NOMO-1 treated with DMSO at 0.1 percent for 48 hours (cell line): ENCODE measurements at regions not wholly inside any gene's neighbourhood (a gene's known extent, or its start where the extent isn't known, plus 50 kb on each side); places are given as distances from the start of the nearest gene placed in this dataset.

ENCODE experiments used
- DNase-seq: peaks from one replicate; lab custom pipeline; 2025; ENCODE audit not compliant: unreplicated experiment; lab: John Stamatoyannopoulos, UW

DNA sequence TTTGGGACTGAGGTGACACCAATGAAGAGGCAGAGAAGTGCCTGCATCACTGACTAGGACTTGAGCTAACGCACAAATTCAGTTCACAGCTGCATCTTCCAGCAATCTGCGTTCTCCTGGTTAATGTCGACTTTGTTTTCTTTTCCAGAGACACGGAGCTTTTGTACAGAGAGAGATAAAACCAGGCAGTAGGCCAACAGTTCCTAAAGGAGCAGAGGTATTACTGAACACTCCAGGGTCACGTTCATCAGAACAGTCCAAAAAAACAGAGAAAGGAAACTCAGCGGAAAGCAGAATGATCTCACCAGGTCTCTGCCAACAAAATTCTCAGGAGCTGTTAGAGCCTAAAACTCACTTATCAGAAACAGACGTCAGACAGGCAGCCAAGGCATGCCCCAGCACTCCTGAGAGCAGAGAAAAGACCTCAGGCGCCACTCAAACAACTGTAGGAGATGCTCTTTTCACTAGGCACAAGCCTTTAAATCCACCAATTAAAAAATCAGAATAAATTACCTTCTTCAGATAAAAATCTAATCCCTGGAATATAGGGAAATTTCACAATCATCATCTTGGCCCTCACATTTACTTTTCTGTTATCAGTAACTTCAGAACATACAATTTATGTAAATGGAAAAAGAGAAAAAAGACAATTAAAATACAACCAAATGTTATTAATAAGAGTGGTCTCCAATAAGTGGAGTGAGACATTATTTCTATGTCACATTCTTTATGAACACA is 95.9 kb upstream of the SPTBN1 start:
- DNase-seq: no peak

DNA sequence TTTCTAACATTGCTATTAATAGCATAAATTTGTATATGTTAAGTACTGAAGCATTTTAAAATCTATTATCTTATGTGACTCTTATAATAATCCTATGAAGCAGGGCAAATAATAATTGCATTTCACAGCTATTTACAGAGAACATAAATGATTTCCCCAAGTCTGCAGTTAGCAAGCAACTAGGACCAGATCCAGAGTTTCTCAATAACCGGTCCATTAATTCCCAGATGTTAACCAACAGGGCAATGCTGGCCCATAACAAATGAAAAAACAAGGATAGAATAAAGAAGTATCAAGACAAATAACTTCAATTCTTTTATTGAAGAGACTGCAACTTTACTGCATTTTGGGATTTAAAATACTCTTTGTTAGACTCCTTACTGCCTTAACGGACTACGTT is 91.7 kb upstream of the SPTBN1 start:
- no peak for DNase-seq

DNA sequence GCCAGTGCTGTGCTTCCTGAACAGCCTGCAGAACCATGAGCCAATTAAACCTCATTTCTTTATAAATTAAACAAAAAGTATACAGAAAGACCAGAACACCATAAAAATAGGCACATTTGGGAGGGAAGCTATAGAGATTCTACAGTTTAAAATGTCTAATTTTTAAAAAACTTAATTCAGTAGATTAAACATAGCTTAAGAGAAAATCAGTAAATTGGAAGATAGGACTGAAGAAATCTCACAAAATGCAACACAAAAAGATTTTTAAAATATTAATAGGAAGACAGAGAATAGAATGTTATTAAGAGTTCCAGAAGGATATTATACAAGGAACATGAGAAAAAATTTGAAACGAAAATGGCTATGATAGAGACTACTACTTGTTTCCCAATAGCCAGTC is 90.5 kb upstream of the SPTBN1 start:
- DNase-seq: no peak

DNA sequence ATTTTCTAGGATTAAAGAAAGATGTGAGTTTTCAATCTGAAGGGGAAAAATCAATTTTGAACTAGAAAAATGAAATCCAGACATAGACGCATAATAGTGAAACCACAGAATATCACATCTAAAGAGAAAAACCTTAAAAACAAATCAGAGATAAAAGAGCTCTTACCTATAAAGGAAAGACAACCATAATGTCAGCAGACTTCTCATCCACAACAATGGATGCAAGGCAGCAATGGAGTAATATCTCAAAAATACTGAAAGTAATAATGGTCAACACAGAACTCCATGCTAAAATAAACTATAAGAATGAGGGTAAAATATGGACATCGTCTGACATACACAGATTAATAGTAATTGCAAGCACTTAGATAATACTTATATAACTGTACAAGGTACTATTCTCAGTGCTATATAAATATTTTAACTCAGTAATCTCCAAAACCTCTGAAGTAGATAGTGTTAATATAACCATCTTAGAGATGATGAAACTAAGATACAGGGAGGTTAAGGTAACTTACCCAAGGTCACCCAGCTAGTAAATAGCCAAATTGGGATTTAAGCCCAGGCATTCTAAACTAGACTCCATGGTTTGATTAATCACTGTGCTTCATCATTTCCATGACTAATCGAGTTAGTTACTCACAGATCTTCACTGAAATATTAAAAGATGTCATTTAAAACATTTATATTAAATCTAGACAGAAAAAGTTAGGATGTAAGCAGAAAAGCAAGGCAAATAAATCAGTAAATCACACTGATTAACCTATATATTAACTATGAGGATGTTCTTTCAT is 89.4 kb upstream of the SPTBN1 start:
- no peak for DNase-seq

DNA sequence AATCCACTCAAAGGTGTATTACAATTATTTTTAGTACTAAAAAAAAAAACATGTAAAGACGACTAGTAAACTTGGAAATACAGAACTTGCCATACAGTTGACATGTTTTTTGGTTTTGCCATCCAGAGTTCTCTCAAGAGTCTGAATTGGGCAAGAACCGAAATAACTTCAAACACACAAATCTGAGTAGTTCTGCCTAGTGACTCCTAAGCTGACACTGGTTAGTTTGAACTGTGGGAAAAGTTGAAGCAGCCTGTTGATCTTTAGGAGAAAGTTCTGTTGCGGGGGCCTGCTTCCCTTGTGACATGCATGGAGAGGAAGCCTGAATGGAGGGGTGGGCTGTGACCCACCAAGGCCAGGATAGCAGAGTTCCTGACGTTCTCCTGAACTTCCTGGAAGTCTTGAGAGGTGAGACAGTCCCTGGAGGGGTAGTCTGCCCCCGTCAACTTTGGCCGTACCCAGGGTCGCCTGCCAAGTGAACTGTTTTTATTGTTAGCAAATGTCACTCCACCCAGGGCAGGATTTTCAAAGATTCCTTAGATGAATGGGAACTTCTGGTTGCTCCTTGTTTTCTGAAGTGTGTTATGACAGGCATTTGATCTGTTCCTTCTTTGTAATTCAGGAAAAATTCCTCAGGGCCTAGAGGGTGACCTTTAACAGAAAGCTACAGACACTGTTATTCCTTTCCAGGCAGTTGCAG is 85.6 kb upstream of the SPTBN1 start:
- no peak for DNase-seq

DNA sequence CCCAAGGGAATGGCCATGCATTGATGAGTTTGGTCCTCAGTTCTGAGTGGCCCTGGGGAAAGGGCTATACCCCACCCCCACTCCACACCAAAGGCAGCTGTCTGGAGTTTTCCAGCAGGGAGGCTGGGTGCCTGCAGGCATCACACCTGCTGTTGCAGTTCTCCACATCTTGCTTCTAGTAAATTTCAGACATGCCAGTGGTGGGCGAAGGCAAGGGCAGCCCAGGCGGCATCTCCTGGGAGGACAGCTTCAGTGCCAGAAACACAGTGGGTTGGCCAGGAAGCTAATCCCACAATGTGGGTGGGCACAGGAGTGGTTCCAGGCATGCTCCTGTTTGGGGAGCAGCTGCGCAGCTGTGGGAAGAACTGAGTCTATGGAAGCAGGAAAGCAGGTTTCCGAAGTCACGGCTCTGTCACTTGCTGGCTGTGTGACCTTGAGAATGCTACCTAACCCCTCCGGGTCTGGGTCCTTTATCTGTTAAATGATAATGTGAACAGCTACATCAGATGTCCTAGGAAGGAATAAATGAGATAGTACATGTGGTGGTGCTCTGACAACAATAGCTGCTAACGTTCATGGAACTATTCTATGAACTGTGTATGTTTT is 84.6 kb upstream of the SPTBN1 start:
- no peak for DNase-seq

DNA sequence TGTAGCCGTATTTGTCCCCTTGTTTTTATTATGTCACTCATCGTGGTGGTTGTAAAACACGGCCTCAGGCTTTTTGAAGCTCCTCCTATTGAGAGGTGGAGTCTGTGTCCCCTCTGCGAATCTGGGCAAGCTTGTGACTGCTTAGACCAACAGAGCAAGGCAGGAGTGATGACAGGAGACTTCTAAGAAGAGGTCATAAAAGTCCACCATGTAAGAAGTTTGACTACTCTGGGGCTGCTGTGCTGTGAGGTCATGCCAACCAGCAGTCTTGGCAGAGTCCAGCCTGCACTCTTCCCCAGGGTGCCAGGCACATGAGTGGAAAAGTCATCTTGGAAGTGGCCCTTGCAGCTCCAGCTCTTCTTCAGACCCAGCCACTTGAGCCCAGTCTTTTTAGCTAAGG is 83.8 kb upstream of the SPTBN1 start:
- no peak for DNase-seq

DNA sequence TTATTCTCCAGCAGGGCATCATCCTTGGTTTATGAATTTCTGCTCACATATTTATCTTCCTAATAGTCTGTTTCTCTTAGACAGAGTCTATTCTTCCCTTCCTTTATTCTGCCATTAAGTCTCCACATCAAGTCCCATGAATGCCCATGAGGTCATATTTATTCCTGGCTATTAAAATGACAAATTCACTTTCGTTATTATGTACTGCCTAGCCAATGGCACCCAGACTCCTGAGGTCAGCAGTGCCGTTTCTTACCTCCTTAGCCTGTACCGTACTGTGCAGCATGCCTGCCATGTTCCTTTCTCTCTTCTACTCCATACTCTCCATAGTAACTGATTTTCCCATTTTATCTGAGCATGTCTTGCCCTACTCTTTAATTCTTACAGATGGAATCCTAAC is 82.3 kb upstream of the SPTBN1 start:
- DNase-seq: no peak

DNA sequence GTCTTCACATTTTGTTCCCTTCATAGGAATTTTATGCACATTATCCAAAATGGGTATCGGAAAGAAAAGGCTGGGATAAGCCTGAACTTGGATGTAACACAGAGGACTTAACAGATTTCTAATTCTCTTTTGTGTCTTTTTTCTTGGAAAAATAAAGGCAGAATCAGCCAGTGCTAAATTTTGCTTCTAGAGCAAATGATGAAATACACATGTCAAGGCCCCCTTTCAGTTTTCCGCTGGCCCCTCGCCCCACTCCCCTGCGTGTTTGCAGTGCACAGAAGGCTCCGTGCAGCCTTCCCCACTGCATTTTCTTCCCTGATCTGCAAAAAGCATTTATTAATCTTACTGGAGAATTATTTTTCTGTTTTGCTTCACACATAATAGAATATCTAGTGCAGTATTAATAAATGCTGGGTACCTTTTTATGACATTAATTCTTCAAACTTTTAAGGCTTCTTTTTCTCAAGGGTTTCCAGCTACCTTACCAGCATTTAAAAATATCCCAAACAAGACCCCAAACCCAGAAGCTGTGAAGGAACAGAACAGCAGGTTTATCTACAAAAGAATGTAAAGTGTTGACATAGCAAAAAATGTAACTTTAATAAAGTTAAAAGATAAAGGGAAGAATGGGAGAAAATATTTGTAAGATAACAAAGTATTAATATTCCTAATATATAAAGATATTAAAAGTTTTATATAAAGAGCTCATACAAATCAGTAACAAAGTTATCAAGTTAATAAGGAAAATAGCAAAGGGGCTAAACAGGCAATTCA is 81.3 kb upstream of the SPTBN1 start:
- no peak for DNase-seq

DNA sequence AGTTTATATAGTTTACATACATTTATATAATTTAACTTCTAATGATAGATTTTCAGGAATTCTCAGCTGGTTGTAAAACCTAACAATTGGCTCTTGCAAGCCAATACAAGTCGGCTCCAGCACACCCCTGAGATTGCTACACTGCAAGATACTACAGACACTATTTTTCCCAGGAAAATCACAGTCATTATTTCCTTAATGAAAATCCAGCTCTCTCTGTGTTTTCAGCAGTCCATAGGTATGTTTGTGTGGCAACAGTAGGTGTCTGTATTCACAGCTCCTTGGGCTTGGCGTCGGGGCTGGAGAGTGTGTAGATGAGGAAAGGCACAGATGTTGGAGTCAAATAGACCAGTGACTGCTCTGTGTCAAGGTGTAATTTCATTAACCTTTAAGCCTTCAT is 78.7 kb upstream of the SPTBN1 start:
- no peak for DNase-seq

DNA sequence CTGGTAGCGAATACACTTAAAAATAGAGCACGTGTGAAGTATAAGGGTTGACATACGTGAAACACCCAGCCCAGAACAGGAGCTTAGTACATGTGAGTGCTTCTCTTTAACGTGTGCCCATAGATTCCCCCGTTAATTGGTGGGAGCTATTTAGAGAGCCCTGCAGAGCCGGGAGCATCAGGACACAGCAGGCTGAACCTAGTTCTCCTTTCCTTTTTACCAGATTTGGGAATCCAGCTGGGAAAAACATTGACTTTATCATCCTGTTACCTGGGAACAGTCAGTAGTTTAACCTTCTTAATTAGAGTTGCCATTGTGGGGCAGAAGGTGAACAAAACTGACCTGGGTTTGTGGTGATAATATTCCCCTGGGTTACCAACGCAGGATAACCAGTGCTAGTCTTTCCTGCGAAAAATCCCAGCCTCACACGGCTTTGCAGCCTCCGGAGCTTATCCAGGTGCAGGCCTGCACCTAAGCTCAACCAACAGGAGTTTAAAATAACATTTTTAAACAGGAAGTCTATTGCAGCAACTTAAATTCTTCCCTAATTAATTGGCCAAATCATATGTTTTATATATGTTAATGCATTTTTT is 78.1 kb upstream of the SPTBN1 start:
- DNase-seq: no peak

DNA sequence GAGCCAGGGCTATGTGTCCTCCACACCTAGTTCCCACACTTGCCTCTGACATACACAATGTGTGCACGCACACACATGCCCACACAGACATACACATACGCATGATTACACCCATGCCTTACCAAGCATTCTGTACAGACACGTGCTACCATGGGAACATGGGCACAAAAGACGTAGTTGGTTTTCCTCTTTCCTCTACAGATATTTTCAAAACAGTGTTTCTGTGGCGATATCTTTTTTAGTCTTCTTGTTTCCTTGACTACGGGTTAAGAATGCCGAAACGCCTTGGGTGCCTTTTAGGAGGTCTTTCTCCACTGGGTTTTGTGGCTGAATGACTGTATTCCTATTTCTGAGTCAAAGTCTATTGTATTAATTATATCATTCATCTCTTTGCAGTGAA is 75.5 kb upstream of the SPTBN1 start:
- DNase-seq: no peak

DNA sequence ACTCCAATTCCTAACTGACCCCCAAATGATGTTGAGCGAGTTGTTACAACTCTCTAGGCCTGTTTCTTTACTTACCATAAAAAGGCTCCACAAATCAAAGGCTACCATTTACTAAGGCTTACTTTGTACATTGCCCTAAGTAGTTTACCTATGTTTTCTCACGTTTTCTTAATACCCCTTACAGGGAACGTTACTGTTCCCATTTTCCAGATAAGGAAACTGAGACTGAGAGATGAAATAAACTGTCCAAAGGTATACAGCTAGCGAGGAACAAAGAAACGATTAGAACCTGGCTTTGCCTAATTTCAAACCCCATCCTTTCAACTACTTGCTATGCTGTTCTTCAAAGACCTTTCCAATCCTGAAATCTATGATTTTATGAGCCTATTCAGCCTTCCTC is 74.8 kb upstream of the SPTBN1 start:
- DNase-seq: no peak

DNA sequence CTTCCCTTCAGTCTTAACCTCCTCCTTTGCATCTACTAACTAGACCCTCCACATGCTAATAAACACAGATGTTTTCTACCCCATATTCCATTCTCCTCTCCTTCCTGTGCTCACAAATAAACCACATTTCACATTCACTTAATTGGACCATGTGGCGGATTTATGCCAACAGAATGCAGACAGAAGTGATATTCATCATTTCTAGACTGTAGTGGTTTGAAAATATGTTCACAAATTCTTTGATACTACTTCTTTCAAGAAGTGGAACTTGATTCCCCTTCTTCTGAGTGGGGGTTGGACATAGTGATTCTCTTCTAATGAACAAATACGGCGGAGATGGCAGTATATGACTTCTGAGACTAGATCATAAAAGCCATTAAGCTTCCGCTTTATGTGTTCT is 73.5 kb upstream of the SPTBN1 start:
- no peak for DNase-seq

DNA sequence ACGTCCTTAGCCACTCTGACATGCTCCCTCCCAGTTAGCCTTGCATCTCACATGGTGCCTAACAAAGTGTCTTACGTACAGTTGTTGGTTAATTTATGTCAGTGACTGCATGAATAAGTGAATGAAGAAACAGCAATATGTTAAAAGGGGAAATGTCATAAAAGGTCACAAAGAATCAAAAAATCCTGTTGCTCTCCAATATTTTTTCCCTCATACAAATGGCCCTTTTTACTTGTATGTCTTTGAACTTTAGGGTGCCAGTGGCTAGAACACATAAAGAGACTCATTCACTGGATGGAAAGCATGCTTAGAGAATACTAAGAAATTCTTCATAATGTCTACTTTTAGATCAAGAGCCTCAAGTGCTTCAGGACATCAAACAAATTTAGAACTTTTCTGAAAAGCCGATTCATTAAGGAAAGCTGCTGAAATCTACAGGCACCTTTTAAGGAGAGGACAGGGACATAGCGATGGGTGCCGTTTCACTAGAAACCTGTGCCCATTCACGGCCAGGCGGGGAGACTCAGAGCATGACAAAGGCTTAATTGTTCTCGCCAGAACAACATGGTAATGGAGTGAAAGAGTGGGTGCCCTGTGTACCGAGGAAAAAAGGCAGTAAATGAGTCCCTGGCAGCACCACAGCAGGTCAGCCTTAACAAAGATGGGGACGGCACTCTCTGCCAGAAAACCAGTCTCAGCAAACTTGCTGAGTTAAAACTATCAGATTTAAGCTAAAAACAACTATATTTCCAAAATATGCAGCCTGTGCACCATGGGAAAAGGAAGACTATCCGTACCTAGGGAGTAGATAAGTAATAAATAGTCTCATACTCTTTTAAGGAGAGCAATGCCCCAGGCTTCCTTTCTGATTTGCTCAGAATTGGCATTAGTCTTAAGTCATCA is 71.6 kb upstream of the SPTBN1 start:
- no peak for DNase-seq

DNA sequence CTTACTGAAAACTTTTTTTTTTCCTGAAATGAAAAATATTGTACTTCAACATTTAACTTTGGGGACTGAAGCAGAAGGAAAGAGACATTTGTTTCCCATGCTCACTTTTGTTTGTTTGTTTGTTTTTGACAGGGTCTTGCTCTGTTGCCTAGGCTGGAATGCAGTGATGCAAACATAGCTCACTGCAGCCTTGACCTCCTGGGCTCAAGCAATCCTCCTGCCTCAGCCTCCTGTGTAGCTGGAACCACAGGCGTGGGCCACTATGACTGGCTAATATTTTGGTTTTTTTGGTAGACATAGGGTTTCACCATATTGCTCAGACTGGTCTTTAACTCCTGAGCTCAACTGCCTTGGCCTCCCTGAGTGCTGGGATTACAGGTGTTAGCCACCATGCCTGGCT is 70.9 kb upstream of the SPTBN1 start:
- no peak for DNase-seq

DNA sequence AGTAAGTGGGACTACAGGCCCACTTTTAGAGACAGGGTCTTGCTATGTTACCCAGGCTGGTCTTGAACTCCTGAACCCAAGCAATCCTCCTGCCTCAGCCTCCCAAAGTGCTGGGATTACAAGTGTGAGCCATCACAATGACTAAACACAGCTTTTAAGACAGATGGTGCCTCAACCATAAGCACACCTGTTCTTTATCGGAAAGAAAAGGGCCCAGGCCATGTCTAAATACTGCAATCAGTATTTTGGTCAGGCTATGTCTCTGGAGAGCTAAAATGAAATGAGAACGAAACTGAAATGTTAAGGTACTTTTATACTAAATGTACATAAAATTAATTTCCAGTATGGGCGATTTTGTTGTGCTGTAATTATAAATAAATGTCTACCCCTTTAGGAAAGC is 69.5 kb upstream of the SPTBN1 start:
- no peak for DNase-seq

DNA sequence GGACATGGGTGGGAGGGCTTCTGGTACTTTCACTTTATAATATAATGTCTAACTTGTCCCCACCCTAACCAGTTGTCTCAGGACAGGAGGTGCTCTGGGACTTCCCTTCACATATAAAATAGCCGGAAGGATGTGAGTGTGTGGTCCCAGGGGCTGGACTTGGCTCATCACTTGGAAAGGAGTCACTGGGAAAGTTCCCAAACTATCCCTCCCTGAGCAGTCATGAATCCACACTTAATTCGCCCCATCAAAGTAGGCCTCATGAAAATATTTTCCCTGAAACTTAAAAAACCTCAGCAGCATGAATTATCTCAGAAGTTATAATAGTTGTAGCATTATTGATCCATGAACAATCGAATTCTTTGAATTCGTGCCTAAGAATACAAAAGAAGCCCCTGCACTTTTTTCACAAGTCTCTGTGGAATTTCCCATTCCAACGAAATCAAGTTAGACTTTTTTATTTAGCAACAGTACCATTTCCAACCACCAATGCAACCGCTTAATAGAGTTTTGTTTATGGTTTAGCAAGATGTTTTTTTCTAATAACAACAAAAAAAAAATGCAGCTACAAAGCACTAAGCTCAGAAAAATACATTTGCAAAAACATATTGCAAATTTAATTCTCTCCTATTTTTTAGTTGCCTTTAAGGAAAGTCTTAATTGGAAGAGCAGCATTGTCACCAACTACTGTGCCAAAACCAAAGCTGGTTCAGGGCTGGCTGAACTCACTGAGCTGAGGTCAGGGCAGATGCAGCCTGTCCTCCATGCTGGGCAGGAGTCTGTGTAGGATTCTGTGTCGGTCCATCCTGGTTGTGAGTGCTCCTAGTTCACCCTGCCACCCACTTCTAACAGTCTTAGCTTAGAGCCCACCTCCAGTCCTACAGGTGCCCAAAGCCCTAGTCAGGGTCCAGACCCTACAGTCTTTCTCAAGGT is 68.8 kb upstream of the SPTBN1 start:
- no peak for DNase-seq
